ENCODE measurements at regions not wholly inside any gene's neighbourhood (a gene's known extent, or its start where the extent isn't known, plus 50 kb on each side); places are given as distances from the start of the nearest gene placed in this dataset.
"Not testable (repeated sequence)": the region's sequence is repeated elsewhere in the genome, so short reads cannot be mapped to it uniquely, and the experiment has no call there.

DNA sequence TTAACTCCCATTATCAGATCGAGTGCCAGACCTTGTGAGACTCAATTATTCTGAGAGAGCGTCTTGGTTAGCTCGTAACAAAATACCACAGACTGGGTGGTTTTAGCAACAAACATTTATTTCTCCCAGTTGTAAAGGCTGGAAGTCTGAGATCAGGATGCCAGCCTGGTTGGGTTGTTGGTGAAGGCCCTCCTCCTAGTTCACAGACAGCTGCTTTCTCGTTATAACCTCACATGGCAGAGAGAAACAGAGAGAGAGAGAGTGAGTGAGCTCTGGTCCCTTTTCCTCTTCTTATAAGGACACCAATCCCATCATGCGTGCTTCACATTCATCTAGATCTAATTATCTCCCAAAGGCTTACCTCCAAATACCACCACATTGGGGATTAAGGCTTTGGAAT lies 114.2 kb upstream of the SLC24A2 start:
- H3K36me3 Mint-ChIP-seq (ENCODE audit: low read depth): no peaks in the 10 kb centered on the region
- H3K27me3 Mint-ChIP-seq (ENCODE audit: low read depth): no peaks in the 10 kb centered on the region
- TF ChIP-seq, protein P1, sequence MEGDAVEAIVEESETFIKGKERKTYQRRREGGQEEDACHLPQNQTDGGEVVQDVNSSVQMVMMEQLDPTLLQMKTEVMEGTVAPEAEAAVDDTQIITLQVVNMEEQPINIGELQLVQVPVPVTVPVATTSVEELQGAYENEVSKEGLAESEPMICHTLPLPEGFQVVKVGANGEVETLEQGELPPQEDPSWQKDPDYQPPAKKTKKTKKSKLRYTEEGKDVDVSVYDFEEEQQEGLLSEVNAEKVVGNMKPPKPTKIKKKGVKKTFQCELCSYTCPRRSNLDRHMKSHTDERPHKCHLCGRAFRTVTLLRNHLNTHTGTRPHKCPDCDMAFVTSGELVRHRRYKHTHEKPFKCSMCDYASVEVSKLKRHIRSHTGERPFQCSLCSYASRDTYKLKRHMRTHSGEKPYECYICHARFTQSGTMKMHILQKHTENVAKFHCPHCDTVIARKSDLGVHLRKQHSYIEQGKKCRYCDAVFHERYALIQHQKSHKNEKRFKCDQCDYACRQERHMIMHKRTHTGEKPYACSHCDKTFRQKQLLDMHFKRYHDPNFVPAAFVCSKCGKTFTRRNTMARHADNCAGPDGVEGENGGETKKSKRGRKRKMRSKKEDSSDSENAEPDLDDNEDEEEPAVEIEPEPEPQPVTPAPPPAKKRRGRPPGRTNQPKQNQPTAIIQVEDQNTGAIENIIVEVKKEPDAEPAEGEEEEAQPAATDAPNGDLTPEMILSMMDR (conservative IDR thresholded peaks at IDR 0.05): no peak
- DNase-seq (ENCODE audit: low read depth, low spot score): no peak
- H3K4me3 Mint-ChIP-seq: no peak overlapping the region
- H3K4me1 Mint-ChIP-seq: no peaks in the 10 kb centered on the region
- no peak overlapping the region for H3K27ac Mint-ChIP-seq (ENCODE audit: unreplicated experiment)
- peaks cover 4% of the 10 kb centered on the region for H3K9me3 Mint-ChIP-seq

DNA sequence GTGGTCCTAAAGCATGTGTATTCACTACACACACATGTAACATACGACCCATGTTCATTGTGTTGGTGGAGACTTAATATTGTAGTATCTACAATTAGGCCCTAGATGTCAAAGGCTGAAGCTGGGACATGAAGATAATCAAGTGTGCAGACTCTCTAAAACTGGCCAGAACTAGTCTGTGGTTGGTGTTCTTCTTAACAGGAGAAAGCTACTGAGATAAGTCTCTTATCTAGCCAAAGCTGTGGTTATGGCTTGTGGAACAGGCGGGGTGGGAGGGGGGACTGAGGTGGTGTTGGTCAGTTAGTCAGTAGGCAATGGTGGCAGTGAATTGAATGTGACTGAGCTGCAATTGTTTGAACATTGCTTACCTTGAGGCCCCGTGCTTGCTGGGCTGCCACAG lies 112.7 kb upstream of the SLC24A2 start:
- H3K4me1 Mint-ChIP-seq: no peaks in the 10 kb centered on the region
- TF ChIP-seq, protein P1 (conservative IDR thresholded peaks at IDR 0.05): no peak
- no peak overlapping the region for H3K4me3 Mint-ChIP-seq
- no peaks in the 10 kb centered on the region for H3K9me3 Mint-ChIP-seq
- H3K27me3 Mint-ChIP-seq (ENCODE audit: low read depth): no peaks in the 10 kb centered on the region
- no peak for DNase-seq (ENCODE audit: low read depth, low spot score)
- H3K27ac Mint-ChIP-seq (ENCODE audit: unreplicated experiment): no peak overlapping the region
- H3K36me3 Mint-ChIP-seq (ENCODE audit: low read depth): no peaks in the 10 kb centered on the region

DNA sequence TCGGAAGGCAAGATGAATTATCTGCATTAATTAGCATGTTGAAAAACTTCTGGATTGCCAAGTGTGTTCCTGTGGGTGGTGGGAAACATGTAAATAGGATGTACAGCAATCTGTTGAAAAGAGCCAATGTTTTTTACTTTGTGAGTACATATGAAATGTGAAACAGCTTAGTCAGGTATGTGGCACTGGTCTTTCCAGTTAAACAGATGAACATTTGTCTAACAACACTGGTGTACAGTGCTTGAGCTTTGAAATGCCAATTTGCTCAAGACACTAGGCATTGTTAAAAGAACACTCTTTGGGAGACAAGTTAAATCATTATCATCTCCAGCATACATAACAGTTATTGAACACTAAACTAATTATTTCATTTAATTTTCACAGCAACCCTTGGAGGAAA lies 107.3 kb upstream of the SLC24A2 start:
- H3K4me1 Mint-ChIP-seq: no peaks in the 10 kb centered on the region
- no peaks in the 10 kb centered on the region for H3K9me3 Mint-ChIP-seq
- no peaks in the 10 kb centered on the region for H3K27me3 Mint-ChIP-seq (ENCODE audit: low read depth)
- DNase-seq (ENCODE audit: low read depth, low spot score): no peak
- TF ChIP-seq, protein P1 (conservative IDR thresholded peaks at IDR 0.05): no peak
- no peaks in the 10 kb centered on the region for H3K36me3 Mint-ChIP-seq (ENCODE audit: low read depth)
- H3K4me3 Mint-ChIP-seq: no peak overlapping the region
- H3K27ac Mint-ChIP-seq (ENCODE audit: unreplicated experiment): no peak overlapping the region

DNA sequence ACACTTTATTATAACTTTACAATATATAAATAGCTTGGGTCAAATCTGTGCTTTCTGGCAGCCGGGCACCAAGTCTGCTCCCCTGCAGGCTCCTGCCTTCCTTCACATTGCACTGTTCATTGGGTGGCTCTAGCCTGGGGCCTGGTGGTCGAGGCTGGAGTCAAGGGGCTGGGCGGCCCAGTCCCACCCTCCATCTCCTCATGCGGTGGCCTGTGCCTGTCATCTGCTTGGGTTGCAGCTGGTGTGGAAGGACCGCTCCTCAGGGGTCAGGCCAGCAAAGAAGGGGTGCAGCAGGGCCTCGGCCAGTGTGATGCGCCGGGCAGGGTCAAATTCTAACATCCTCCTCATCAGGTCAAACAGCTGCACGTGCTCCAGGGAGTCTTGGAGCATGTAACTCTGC lies 106.7 kb upstream of the SLC24A2 start:
- H3K4me1 Mint-ChIP-seq; H3K36me3 Mint-ChIP-seq (ENCODE audit: low read depth); DNase-seq (ENCODE audit: low read depth, low spot score); H3K4me3 Mint-ChIP-seq; H3K9me3 Mint-ChIP-seq; H3K27me3 Mint-ChIP-seq (ENCODE audit: low read depth); H3K27ac Mint-ChIP-seq (ENCODE audit: unreplicated experiment): not testable (repeated sequence)

DNA sequence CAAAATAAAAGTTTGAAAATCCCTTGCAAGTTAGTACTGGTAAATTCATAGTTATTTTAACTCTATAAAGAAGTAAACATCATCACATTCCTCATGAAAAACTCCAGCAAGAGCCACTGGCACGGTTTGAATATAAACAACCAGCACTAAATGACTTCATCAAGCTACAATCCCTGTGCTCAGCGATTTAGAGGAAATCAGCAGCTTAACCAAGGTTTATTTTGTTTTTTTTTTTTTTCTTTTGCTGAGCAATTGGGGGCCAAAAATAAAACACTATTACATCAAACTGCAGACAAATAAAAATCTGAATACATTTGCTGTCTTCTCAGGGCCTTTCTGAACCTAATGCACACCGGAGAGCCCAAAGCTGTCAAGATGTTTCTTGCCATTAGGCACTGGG lies 106.2 kb upstream of the SLC24A2 start:
- no peaks in the 10 kb centered on the region for H3K27me3 Mint-ChIP-seq (ENCODE audit: low read depth)
- H3K27ac Mint-ChIP-seq (ENCODE audit: unreplicated experiment): no peak overlapping the region

DNA sequence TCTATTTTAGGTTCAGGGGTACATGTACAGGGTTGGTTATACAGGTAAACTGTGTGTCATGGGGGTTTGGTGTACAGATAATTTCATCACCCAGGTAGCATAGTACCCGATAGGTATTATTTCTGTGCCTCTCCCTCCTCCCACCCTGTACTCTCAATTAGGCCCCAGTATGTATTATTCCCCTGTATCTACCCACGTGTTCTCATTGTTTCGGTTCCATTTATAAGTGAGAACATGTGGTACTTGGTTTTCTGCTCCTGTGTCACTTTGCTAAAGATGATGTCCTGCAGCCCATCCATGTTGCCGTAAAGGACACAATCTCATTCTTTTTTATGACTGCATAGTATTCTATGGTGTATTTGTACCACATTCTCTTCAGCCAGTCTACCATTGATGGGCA lies 96.8 kb upstream of the SLC24A2 start:
- H3K27me3 Mint-ChIP-seq (ENCODE audit: low read depth): no peaks in the 10 kb centered on the region
- TF ChIP-seq, protein P1 (conservative IDR thresholded peaks at IDR 0.05): no peak
- DNase-seq (ENCODE audit: low read depth, low spot score): no peak
- H3K4me3 Mint-ChIP-seq: no peak overlapping the region
- no peaks in the 10 kb centered on the region for H3K4me1 Mint-ChIP-seq
- H3K9me3 Mint-ChIP-seq: peaks cover 5% of the 10 kb centered on the region
- no peaks in the 10 kb centered on the region for H3K36me3 Mint-ChIP-seq (ENCODE audit: low read depth)
- no peak overlapping the region for H3K27ac Mint-ChIP-seq (ENCODE audit: unreplicated experiment)

More for the DNA sequence above, 106.2 kb upstream of the SLC24A2 start:
- H3K36me3 Mint-ChIP-seq (ENCODE audit: low read depth): no peaks in the 10 kb centered on the region
- H3K4me3 Mint-ChIP-seq: no peak overlapping the region
- TF ChIP-seq, protein P1 (conservative IDR thresholded peaks at IDR 0.05): no peak
- H3K4me1 Mint-ChIP-seq: no peaks in the 10 kb centered on the region
- H3K9me3 Mint-ChIP-seq: no peaks in the 10 kb centered on the region
- DNase-seq (ENCODE audit: low read depth, low spot score): no peak
